Heart left ventricle (tissue), 16 donors: ENCODE measurements at regions not wholly inside any gene's neighbourhood (a gene's known extent, or its start where the extent isn't known, plus 50 kb on each side); places are given as distances from the start of the nearest gene placed in this dataset.
"Not testable (repeated sequence)": the region's sequence is repeated elsewhere in the genome, so short reads cannot be mapped to it uniquely, and the experiment has no call there.

Experiments used
- ATAC-seq, 4 donors: fragments of 200-7000 bp; cut with Tn5 transposase; one replicate each; pipeline ENCODE4 v1.9.1; 2020 to 2022; ENCODE audit warnings: moderate library complexity in 4 of 4, mild to moderate bottlenecking in 3 of 4, moderate number of reproducible peaks in 1 of 4
- DNase-seq, 5 donors: peaks; one replicate each; pipeline ENCODE4 v3.0.0-alpha.2; 2020
- H3K27ac ChIP-seq, 12 donors: fragments of 200-600 bp; sonication (generic) in 4 of 12; one replicate each; pipeline versions ENCODE4 v1.5.0 to v1.8.0; 2016 to 2022; ENCODE audit warnings: mild to moderate bottlenecking in 2 of 12
- H3K27me3 ChIP-seq, 9 donors: fragments of 200-600 bp; sonication (generic) in 2 of 9; one replicate each; pipeline versions ENCODE4 v1.5.1 to v1.8.0; 2016 to 2022; ENCODE audit warnings: mild to moderate bottlenecking in 3 of 9
- H3K36me3 ChIP-seq, 9 donors: fragments of 200-600 bp; sonication (generic) in 2 of 9; one replicate each; pipeline versions ENCODE4 v1.5.0 to v1.8.0; 2018 to 2022; ENCODE audit warnings: mild to moderate bottlenecking in 2 of 9
- H3K4me1 ChIP-seq, 12 donors: fragments of 200-600 bp; sonication (generic) in 4 of 12; one replicate each; pipeline versions ENCODE4 v1.5.0 to v1.8.0; 2016 to 2022; ENCODE audit warnings: mild to moderate bottlenecking in 3 of 12
- H3K4me3 ChIP-seq, 12 donors: fragments of 200-600 bp; sonication (generic) in 4 of 12; one replicate each; pipeline versions ENCODE4 v1.5.0 to v1.8.0; 2017 to 2022; ENCODE audit warnings: mild to moderate bottlenecking in 9 of 12, moderate library complexity in 4 of 12
- H3K9me3 ChIP-seq, 12 donors: fragments of 200-600 bp; sonication (generic) in 4 of 12; one replicate each; pipeline versions ENCODE4 v1.5.0 to v1.8.0; 2016 to 2022; ENCODE audit warnings: mild to moderate bottlenecking in 1 of 12
- CTCF ChIP-seq, 12 donors: fragments of 200-600 bp; sonication (generic) in 4 of 12; IDR thresholded peaks; one replicate each; pipeline versions ENCODE4 v1.5.0 to v1.8.0; 2018 to 2022; ENCODE audit warnings: antibody characterized with exemption in 12 of 12, mild to moderate bottlenecking in 5 of 12
- POLR2A ChIP-seq, 2 donors: fragments of 450-650 bp; IDR thresholded peaks; one replicate each; pipeline ENCODE4 v1.6.1; 2017; ENCODE audit warnings: antibody characterized with exemption in 2 of 2, mild to moderate bottlenecking in 2 of 2, moderate library complexity in 2 of 2
- WGBS, 4 donors: extraction: QIAGEN DNeasy Blood & Tissue Kit in 2 of 4; methylation state at CpG; one replicate each; pipeline versions ENCODE4 v1.1.5 to v1.1.7; 2013 to 2018; 5-methylcytosine and 5-hydroxymethylcytosine counted together
- intact Hi-C, 10 donors: fragments of 100-400 bp; cut with DNase I; formaldehyde crosslinking; loops; one replicate each; pipeline versions ENCODE4 v1.11.1 to v1.14.2; 2022
- donor health status: ischemic (EF 13 %, LVEDD 7.1; RV severe dilation, severe dysfunction).
- donor health status: healthy with polysubstance abuse.
- donor health status: DM: no; HTN: yes; CAD: no.
- donor health status: DM: no; HTN: no; CAD: no.
- donor health status: ischemic (EF 25% LVEDD 6.9; RV normal size, moderate dysfunction).
- donor health status: ischemic (EF 25% LVEDD 5.7; RV mildly dilated, moderate dysfunction).
- donor health status: healthy.
- donor health status: DM: yes; HTN: yes; CAD: no.
- donor health status: ischemic (EF 35%, LVEDD 5.7; RV mildly dilated, moderate dysfunction).
- donor health status: nonischemic (EF 11% LVEDD 7.7; RV severe dilation, severe dysfunction).
- donor health status: DM: yes; HTN: yes; CAD: no.
- donor health status: PGD.
- donor health status: ischemic (EF 29% LVEDD 5.4; RV normal size, mild dysfunction).
- donor health status: nonischemic (EF 23%, LVEDD 6.1; RV moderate dilation, normal function).

DNA sequence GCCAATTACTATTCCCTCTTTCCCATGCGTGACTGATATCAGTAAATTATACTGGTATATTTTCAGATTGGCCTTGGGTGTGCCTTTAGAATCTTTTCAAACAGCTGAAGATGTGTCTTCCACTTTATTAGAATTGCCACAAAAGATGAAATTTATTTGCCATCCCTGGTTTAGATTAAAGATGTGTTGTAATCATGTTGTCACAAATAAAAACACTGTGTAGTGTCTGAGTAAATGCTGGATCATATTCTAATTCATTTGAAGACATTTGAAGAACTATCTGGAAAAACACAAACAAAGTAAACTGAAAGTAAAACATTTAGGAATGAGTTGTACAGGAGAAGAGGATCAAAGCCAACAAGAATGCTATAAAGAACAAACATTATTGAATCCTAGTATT is 339.7 kb upstream of the COL8A1 start:
- no peaks in the 10 kb centered on the region for H3K4me1 ChIP-seq
- whole genome bisulfite sequencing, 4 donors = 91 to 96% (median 94%) methylated on average over 1 of the region's 1 CpG
- DNase-seq (no peak), ATAC-seq (no peak)
- no peak overlapping the region for H3K27ac ChIP-seq
- TF ChIP-seq POLR2A (IDR thresholded peaks at IDR 0.05) = no peak
- no peak for TF ChIP-seq CTCF (IDR thresholded peaks at IDR 0.05)
- H3K9me3 ChIP-seq = peaks cover 0 to 4% (median 0%) of the 10 kb centered on the region in 12 donors
- no peak overlapping the region for H3K4me3 ChIP-seq
- H3K27me3 ChIP-seq = no peaks in the 10 kb centered on the region
- H3K36me3 ChIP-seq = no peaks in the 10 kb centered on the region
- intact Hi-C loops = no loop called here

GRCh38 chr3:99295836-99296235 is 342.6 kb upstream of the COL8A1 start:
- H3K4me1 ChIP-seq = no peaks in the 10 kb centered on the region
- TF ChIP-seq CTCF (IDR thresholded peaks at IDR 0.05) (no peak), POLR2A (IDR thresholded peaks at IDR 0.05) (no peak)
- WGBS, 4 donors = 83 to 89% (median 86%) methylated on average over 1 of the region's 1 CpG
- H3K36me3 ChIP-seq = no peaks in the 10 kb centered on the region
- H3K9me3 ChIP-seq = no peaks in the 10 kb centered on the region
- intact Hi-C loops = no loop called here
- DNase-seq = no peak
- no peaks in the 10 kb centered on the region for H3K27me3 ChIP-seq
- no peak for ATAC-seq
- H3K27ac ChIP-seq = no peak overlapping the region
- no peak overlapping the region for H3K4me3 ChIP-seq

GRCh38 chr3:99294092-99294491 is 344.3 kb upstream of the COL8A1 start:
- H3K27ac ChIP-seq, H3K27me3 ChIP-seq, ATAC-seq, DNase-seq, H3K4me1 ChIP-seq, H3K9me3 ChIP-seq, H3K4me3 ChIP-seq, H3K36me3 ChIP-seq, intact Hi-C loops: not testable (repeated sequence)
- WGBS, 4 donors = 15 to 21% (median 18%) methylated on average over 6 to 8 of the region's 8 CpGs

DNA sequence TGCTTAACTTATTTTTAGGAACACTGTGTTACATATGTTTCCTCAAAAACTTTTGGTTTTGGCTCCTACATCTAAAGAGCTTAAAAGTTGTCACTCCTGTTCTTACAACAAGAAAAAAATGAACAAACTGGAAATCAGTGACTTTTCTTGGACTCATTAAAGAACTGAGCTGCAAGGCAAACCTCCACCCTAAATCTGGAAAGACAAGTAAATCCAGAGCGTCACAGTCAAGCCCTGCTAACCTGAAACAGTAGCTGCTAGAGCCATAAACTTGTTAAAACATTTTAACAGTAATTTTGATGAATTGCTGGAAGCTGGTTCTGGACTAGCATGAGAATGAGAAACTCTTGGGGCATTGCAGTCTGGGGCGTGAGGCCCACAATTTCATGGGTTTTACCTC is 350.5 kb upstream of the COL8A1 start:
- 40 to 73% (median 54%) methylated on average over 2 of the region's 2 CpGs for WGBS, 4 donors
- no peaks in the 10 kb centered on the region for H3K36me3 ChIP-seq
- DNase-seq = no peak
- no peaks in the 10 kb centered on the region for H3K27me3 ChIP-seq
- no peak overlapping the region for H3K27ac ChIP-seq
- intact Hi-C loops = no loop called here
- H3K4me1 ChIP-seq = no peaks in the 10 kb centered on the region
- ATAC-seq = no peak
- TF ChIP-seq POLR2A (IDR thresholded peaks at IDR 0.05) (no peak), CTCF (IDR thresholded peaks at IDR 0.05) (no peak)
- peaks cover 0 to 8% (median 0%) of the 10 kb centered on the region in 12 donors for H3K9me3 ChIP-seq
- no peak overlapping the region for H3K4me3 ChIP-seq

GRCh38 chr3:99286266-99286845 is 352.0 kb upstream of the COL8A1 start:
- intact Hi-C loops = no loop called here
- H3K4me1 ChIP-seq = no peaks in the 10 kb centered on the region
- peaks cover 0 to 8% (median 0%) of the 10 kb centered on the region in 12 donors for H3K9me3 ChIP-seq
- H3K27ac ChIP-seq = no peak overlapping the region
- ATAC-seq (peak in 2 of 4 donors; percentile 33 to 59), DNase-seq (no peak)
- no peaks in the 10 kb centered on the region for H3K36me3 ChIP-seq
- H3K27me3 ChIP-seq = no peaks in the 10 kb centered on the region
- H3K4me3 ChIP-seq = no peak overlapping the region
- TF ChIP-seq CTCF (IDR thresholded peaks at IDR 0.05) (no peak), POLR2A (IDR thresholded peaks at IDR 0.05) (no peak)
